Gastrocnemius medialis (tissue), 4 donors: ENCODE measurements at regions not wholly inside any gene's neighbourhood (a gene's known extent, or its start where the extent isn't known, plus 50 kb on each side); places are given as distances from the start of the nearest gene placed in this dataset.

Experiments used
- ATAC-seq, 2 donors: fragments of 150-250 bp; one replicate each; pipeline ENCODE4 v1.9.1; 2016
- DNase-seq, 2 donors: peaks; one replicate each; pipeline ENCODE4 v3.0.0-alpha.2; 2019
- H3K27ac ChIP-seq, 4 donors: fragments of 200-600 bp; sonication (generic); 1 replicate in 1 of 4; 2 replicates in 3 of 4; pipeline ENCODE4 v1.5.1; 2016 to 2018; ENCODE audit warnings: mild to moderate bottlenecking in 2 of 4, moderate library complexity in 1 of 4
- H3K27me3 ChIP-seq, 3 donors: fragments of 200-600 bp; sonication (generic) in 2 of 3; 1 replicate in 1 of 3; 2 replicates in 2 of 3; pipeline versions ENCODE4 v1.5.1 to v1.6.0; 2016 to 2019; ENCODE audit warnings: mild to moderate bottlenecking in 1 of 3, moderate library complexity in 1 of 3
- H3K36me3 ChIP-seq, 2 donors: fragments of 200-600 bp; sonication (generic) in 1 of 2; one replicate each; pipeline ENCODE4 v1.5.1; 2017 to 2018
- H3K4me1 ChIP-seq, 2 donors: fragments of 200-600 bp; sonication (generic) in 1 of 2; one replicate each; pipeline ENCODE4 v1.5.1; 2016 to 2017; ENCODE audit warnings: mild to moderate bottlenecking in 2 of 2
- H3K4me3 ChIP-seq, 4 donors: fragments of 200-600 bp; sonication (generic) in 3 of 4; 1 replicate in 1 of 4; 2 replicates in 3 of 4; pipeline ENCODE4 v1.5.1; 2016 to 2019; ENCODE audit warnings: mild to moderate bottlenecking in 2 of 4
- H3K9me3 ChIP-seq, 3 donors: fragments of 200-600 bp; sonication (generic) in 2 of 3; 1 replicate in 1 of 3; 2 replicates in 2 of 3; pipeline ENCODE4 v1.5.1; 2016 to 2019
- POLR2A ChIP-seq, 2 donors: fragments of 450-650 bp; IDR thresholded peaks; one replicate each; pipeline ENCODE4 v1.6.1; 2017; ENCODE audit warnings: antibody characterized with exemption in 2 of 2, mild to moderate bottlenecking in 2 of 2, moderate library complexity in 2 of 2
- in situ Hi-C, 4 donors: fragments of 200-750 bp; cut with MboI; loops; one replicate each; pipeline versions ENCODE4 v1.15.0 to v1.8.0; 2017; ENCODE audit warnings: low sequenced_read_pairs in 4 of 4
- intact Hi-C: fragments of 100-400 bp; cut with DNase I; formaldehyde crosslinking; loops from one replicate; pipeline ENCODE4 v1.15.1; 2023; ENCODE audit warnings: low total_unique reads
- TF ChIP-seq, protein P1 (sequence below), 5 experiments: fragments of 450-650 bp in 3 of 5; fragments of 200-600 bp in 2 of 5; sonication (generic) in 2 of 5; IDR thresholded peaks in 4 of 5; conservative IDR thresholded peaks in 1 of 5; 1 replicate in 4 of 5; 2 replicates in 1 of 5; pipeline ENCODE4 v1.5.1; 2016 to 2019; ENCODE audit warnings: antibody characterized with exemption in 5 of 5, mild to moderate bottlenecking in 3 of 5, moderate library complexity in 3 of 5

DNA sequence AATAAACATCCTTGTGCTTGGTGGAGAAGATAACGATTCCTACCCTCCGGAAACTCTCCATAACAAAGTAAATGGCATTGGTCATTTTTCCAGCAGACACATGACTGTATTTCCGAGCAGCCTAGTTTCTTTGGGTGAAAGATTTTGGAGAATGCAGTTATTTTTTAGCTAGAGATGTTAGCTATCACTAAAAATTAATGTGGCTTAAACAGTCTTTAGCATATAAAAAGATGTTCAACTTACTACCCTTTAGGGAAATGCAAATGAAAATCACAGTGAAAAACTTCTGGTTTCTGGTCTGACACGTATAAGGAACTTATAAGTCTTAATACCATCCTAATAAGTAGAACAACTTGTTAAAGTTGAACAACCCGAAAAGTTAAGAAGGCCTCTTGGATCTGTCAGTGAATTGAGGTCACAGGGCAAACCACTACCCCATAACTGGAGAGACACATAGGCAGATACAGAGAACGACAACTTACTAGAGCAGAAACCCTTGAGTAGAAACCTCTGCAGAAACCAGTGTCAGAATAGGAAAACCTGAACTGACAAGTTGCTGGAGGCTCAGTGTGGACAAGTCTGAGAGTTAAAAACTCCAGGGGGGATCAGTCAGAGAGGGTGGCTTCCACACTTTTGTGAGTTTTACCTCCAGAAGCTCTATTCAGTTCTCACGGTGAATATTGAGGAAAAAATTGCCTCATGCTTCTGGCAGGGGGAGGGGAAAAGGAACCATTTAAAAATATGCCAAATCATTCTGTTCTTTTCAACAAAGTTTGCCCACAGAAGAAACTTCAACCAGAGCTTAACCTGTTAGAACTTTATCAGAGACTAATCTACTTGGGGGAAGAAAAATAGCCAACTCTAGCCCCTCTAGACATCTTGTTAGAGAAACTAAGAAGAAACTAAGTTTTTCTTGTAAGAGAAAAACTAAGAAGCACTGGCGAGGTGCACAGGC, 325.2 kb upstream of the RPS23 start:
- no peaks in the 10 kb centered on the region for H3K9me3 ChIP-seq
- DNase-seq (no peak), ATAC-seq (no peak)
- no peaks in the 10 kb centered on the region for H3K36me3 ChIP-seq
- no peak overlapping the region for H3K4me3 ChIP-seq
- no peak overlapping the region for H3K27ac ChIP-seq
- in situ Hi-C loops (no loop called here), intact Hi-C loops (no loop called here)
- H3K4me1 ChIP-seq, result no peaks in the 10 kb centered on the region
- no peak for TF ChIP-seq POLR2A (IDR thresholded peaks at IDR 0.05)
- TF ChIP-seq, protein P1, sequence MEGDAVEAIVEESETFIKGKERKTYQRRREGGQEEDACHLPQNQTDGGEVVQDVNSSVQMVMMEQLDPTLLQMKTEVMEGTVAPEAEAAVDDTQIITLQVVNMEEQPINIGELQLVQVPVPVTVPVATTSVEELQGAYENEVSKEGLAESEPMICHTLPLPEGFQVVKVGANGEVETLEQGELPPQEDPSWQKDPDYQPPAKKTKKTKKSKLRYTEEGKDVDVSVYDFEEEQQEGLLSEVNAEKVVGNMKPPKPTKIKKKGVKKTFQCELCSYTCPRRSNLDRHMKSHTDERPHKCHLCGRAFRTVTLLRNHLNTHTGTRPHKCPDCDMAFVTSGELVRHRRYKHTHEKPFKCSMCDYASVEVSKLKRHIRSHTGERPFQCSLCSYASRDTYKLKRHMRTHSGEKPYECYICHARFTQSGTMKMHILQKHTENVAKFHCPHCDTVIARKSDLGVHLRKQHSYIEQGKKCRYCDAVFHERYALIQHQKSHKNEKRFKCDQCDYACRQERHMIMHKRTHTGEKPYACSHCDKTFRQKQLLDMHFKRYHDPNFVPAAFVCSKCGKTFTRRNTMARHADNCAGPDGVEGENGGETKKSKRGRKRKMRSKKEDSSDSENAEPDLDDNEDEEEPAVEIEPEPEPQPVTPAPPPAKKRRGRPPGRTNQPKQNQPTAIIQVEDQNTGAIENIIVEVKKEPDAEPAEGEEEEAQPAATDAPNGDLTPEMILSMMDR (IDR thresholded peaks at IDR 0.05 in 4 of 5, conservative IDR thresholded peaks at IDR 0.05 in 1 of 5), result no peak
- no peaks in the 10 kb centered on the region for H3K27me3 ChIP-seq

DNA sequence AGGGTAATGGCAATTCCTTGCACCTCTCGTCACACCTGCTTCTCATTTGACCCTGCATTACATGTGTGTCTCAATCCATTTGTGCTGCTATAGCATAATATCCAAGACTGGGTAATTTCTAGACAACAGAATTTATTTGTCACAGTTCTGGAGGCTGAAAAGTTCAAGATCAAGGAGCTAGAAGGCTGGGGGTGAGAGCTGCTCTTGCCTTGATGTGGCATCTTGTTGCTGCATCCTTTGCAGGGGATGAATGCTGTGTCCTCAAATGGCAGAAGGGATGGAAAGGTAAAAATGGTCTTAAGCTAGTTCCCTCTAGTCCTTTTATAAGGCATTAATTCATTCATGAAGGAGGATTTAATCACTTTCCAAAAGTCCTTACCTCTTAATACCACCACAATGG, 323.7 kb upstream of the RPS23 start:
- no peak for TF ChIP-seq POLR2A (IDR thresholded peaks at IDR 0.05)
- TF ChIP-seq, protein P1 (IDR thresholded peaks at IDR 0.05 in 4 of 5, conservative IDR thresholded peaks at IDR 0.05 in 1 of 5), result no peak
- Histone ChIP-seq H3K4me3 (no peak overlapping the region), H3K4me1 (no peaks in the 10 kb centered on the region), H3K9me3 (no peaks in the 10 kb centered on the region), H3K27me3 (no peaks in the 10 kb centered on the region), H3K27ac (no peak overlapping the region), H3K36me3 (no peaks in the 10 kb centered on the region)
- in situ Hi-C loops, result no loop called here
- no peak for ATAC-seq
- intact Hi-C loops, result no loop called here
- no peak for DNase-seq

DNA sequence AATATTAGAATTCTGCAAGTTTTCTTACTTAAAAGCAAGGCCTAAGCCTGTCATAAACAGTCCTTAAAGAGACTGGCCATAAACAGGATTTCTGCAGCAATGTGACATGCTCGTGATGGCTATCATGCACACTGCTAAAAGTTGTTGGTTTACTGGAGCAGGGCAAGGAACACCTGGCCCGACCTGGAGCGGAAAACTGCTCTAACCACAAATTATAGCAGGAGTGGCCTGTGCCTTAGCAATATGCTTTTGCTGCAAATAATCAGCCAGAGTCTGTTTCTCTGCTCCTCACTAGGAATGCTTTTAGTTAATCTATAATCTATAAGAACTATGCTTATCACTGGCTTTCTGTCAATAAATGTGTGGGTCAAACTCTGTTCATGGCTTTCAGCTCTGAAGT, 322.9 kb upstream of the RPS23 start:
- Histone ChIP-seq H3K27ac (no peak overlapping the region), H3K9me3 (no peaks in the 10 kb centered on the region), H3K27me3 (no peaks in the 10 kb centered on the region), H3K4me1 (no peaks in the 10 kb centered on the region), H3K36me3 (no peaks in the 10 kb centered on the region), H3K4me3 (no peak overlapping the region)
- ATAC-seq, result no peak
- in situ Hi-C loops, result no loop called here
- intact Hi-C loops, result no loop called here
- no peak for TF ChIP-seq POLR2A (IDR thresholded peaks at IDR 0.05)
- TF ChIP-seq, protein P1 (IDR thresholded peaks at IDR 0.05 in 4 of 5, conservative IDR thresholded peaks at IDR 0.05 in 1 of 5), result no peak
- DNase-seq, result no peak

DNA sequence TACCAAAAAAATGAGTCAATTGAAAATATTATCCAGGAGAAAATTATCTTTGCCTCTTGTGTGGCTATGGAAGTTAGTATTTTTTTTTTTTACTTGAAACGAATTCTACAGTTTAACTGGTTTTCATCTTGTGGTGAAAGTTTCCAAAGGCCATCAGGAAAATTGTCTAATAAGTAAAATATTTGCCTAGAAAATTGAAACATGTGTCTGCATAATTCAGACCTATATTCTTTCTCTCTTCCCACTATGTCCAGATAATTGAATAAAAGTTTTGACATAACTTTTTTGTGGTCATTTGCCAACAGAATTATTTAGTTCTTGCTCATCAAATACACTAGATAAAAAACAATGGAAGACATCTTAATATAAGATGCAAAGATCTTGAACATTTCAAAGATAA, 321.5 kb upstream of the RPS23 start:
- Histone ChIP-seq H3K36me3 (no peaks in the 10 kb centered on the region), H3K4me3 (no peak overlapping the region), H3K9me3 (no peaks in the 10 kb centered on the region), H3K27me3 (no peaks in the 10 kb centered on the region), H3K27ac (no peak overlapping the region), H3K4me1 (no peaks in the 10 kb centered on the region)
- intact Hi-C loops (no loop called here), in situ Hi-C loops (no loop called here)
- ATAC-seq, result no peak
- TF ChIP-seq, protein P1 (IDR thresholded peaks at IDR 0.05 in 4 of 5, conservative IDR thresholded peaks at IDR 0.05 in 1 of 5), result no peak
- TF ChIP-seq POLR2A (IDR thresholded peaks at IDR 0.05), result no peak
- DNase-seq, result no peak
